KOPT-K1 (cell line): ENCODE measurements at regions not wholly inside any gene's neighbourhood (a gene's known extent, or its start where the extent isn't known, plus 50 kb on each side); places are given as distances from the start of the nearest gene placed in this dataset.

Experiments
- H3K27ac ChIP-seq: fragments of 200-600 bp; sonication (generic); 2 replicates; pipeline ENCODE4 v1.5.1; 2016; ENCODE audit warnings: antibody characterized with exemption, mild to moderate bottlenecking, low read depth, low read length; ENCODE audit not compliant: poor library complexity, severe bottlenecking
- H3K36me3 ChIP-seq: fragments of 200-600 bp; sonication (generic); 2 replicates; pipeline ENCODE4 v1.5.1; 2017; ENCODE audit warnings: antibody characterized with exemption, mild to moderate bottlenecking, low read length, moderate library complexity; ENCODE audit not compliant: insufficient read depth
- H3K9me3 ChIP-seq: fragments of 200-600 bp; sonication (generic); 2 replicates; pipeline ENCODE4 v1.5.1; 2017; ENCODE audit warnings: antibody characterized with exemption, low read length, mild to moderate bottlenecking; ENCODE audit not compliant: insufficient read depth, poor library complexity, severe bottlenecking

- no peaks in the 10 kb centered on the region for H3K9me3 ChIP-seq
- H3K27ac ChIP-seq, result no peak overlapping the region
- H3K36me3 ChIP-seq, result no peaks in the 10 kb centered on the region
These were observed 653.0 kb upstream of the MGMT start for GRCh38 chr10:128814024-128814423.

GRCh38 chr10:128814782-128815181 lies 652.3 kb upstream of the MGMT start:
- no peaks in the 10 kb centered on the region for H3K9me3 ChIP-seq
- H3K36me3 ChIP-seq, result no peaks in the 10 kb centered on the region

GRCh38 chr10:128816726-128817125 lies 650.3 kb upstream of the MGMT start:
- Histone ChIP-seq H3K36me3 (no peaks in the 10 kb centered on the region), H3K9me3 (no peaks in the 10 kb centered on the region), H3K27ac (no peak overlapping the region)

More at GRCh38 chr10:128814782-128815181, 652.3 kb upstream of the MGMT start:
- no peak overlapping the region for H3K27ac ChIP-seq

- Histone ChIP-seq H3K27ac (no peak overlapping the region), H3K36me3 (no peaks in the 10 kb centered on the region)
These were observed 649.4 kb upstream of the MGMT start for GRCh38 chr10:128817636-128818035.

GRCh38 chr10:128820663-128821062 lies 646.4 kb upstream of the MGMT start:
- H3K9me3 ChIP-seq, result no peaks in the 10 kb centered on the region
- no peak overlapping the region for H3K27ac ChIP-seq

More at GRCh38 chr10:128817636-128818035, 649.4 kb upstream of the MGMT start:
- no peaks in the 10 kb centered on the region for H3K9me3 ChIP-seq

GRCh38 chr10:128823201-128823600 lies 643.8 kb upstream of the MGMT start:
- H3K36me3 ChIP-seq, result no peaks in the 10 kb centered on the region
- H3K9me3 ChIP-seq, result no peaks in the 10 kb centered on the region
- H3K27ac ChIP-seq, result no peak overlapping the region

More at GRCh38 chr10:128820663-128821062, 646.4 kb upstream of the MGMT start:
- H3K36me3 ChIP-seq, result no peaks in the 10 kb centered on the region

- no peak overlapping the region for H3K27ac ChIP-seq
- no peaks in the 10 kb centered on the region for H3K36me3 ChIP-seq
- no peaks in the 10 kb centered on the region for H3K9me3 ChIP-seq
These were observed 641.4 kb upstream of the MGMT start for GRCh38 chr10:128825626-128826025.

GRCh38 chr10:128833671-128834070 lies 633.4 kb upstream of the MGMT start:
- Histone ChIP-seq H3K9me3 (no peaks in the 10 kb centered on the region), H3K27ac (no peak overlapping the region), H3K36me3 (no peaks in the 10 kb centered on the region)

- Histone ChIP-seq H3K27ac (no peak overlapping the region), H3K9me3 (no peaks in the 10 kb centered on the region), H3K36me3 (no peaks in the 10 kb centered on the region)
These were observed 631.7 kb upstream of the MGMT start for GRCh38 chr10:128835361-128835760.

GRCh38 chr10:128837478-128837877 lies 629.6 kb upstream of the MGMT start:
- Histone ChIP-seq H3K27ac (no peak overlapping the region), H3K36me3 (no peaks in the 10 kb centered on the region), H3K9me3 (no peaks in the 10 kb centered on the region)

- Histone ChIP-seq H3K27ac (no peak overlapping the region), H3K9me3 (no peaks in the 10 kb centered on the region), H3K36me3 (no peaks in the 10 kb centered on the region)
These were observed 627.9 kb upstream of the MGMT start for GRCh38 chr10:128839134-128839533.

GRCh38 chr10:128839701-128840100 lies 627.3 kb upstream of the MGMT start:
- Histone ChIP-seq H3K36me3 (no peaks in the 10 kb centered on the region), H3K9me3 (no peaks in the 10 kb centered on the region), H3K27ac (no peak overlapping the region)

- H3K9me3 ChIP-seq, result no peaks in the 10 kb centered on the region
- H3K36me3 ChIP-seq, result no peaks in the 10 kb centered on the region
- H3K27ac ChIP-seq, result no peak overlapping the region
These were observed 623.1 kb upstream of the MGMT start for GRCh38 chr10:128843972-128844371.

GRCh38 chr10:128846927-128847326 lies 620.1 kb upstream of the MGMT start:
- Histone ChIP-seq H3K9me3 (no peaks in the 10 kb centered on the region), H3K36me3 (no peaks in the 10 kb centered on the region), H3K27ac (no peak overlapping the region)

GRCh38 chr10:128848810-128849209 lies 618.2 kb upstream of the MGMT start:
- Histone ChIP-seq H3K27ac (no peak overlapping the region), H3K36me3 (no peaks in the 10 kb centered on the region), H3K9me3 (no peaks in the 10 kb centered on the region)

GRCh38 chr10:128850647-128851046 lies 616.4 kb upstream of the MGMT start:
- Histone ChIP-seq H3K36me3 (no peaks in the 10 kb centered on the region), H3K27ac (no peak overlapping the region), H3K9me3 (no peaks in the 10 kb centered on the region)

- H3K36me3 ChIP-seq, result no peaks in the 10 kb centered on the region
- H3K9me3 ChIP-seq, result no peaks in the 10 kb centered on the region
- no peak overlapping the region for H3K27ac ChIP-seq
These were observed 615.8 kb upstream of the MGMT start for GRCh38 chr10:128851281-128851680.
